Chondrocyte (in vitro differentiated cells): ENCODE measurements at regions not wholly inside any gene's neighbourhood (a gene's known extent, or its start where the extent isn't known, plus 50 kb on each side); places are given as distances from the start of the nearest gene placed in this dataset.

Experiments used
- DNase-seq: peaks from one replicate; pipeline ENCODE4 v3.0.0; 2021; ENCODE audit warnings: mixed read lengths, low spot score
- H3K27ac Mint-ChIP-seq: one replicate; pipeline ENCODE4 v1.8.0; 2021; ENCODE audit warnings: mild to moderate bottlenecking, moderate library complexity, mixed read lengths; ENCODE audit not compliant: unreplicated experiment
- H3K27me3 Mint-ChIP-seq: 2 replicates; pipeline ENCODE4 v1.8.0; 2021; ENCODE audit warnings: low read depth, mixed read lengths
- H3K36me3 Mint-ChIP-seq: 2 replicates; pipeline ENCODE4 v1.8.0; 2021; ENCODE audit warnings: low read depth, mixed read lengths
- H3K4me1 Mint-ChIP-seq: 2 replicates; pipeline ENCODE4 v1.8.0; 2021; ENCODE audit warnings: low read depth, mild to moderate bottlenecking, mixed read lengths
- H3K4me3 Mint-ChIP-seq: one replicate; pipeline ENCODE4 v1.8.0; 2021; ENCODE audit warnings: mild to moderate bottlenecking, moderate library complexity, mixed read lengths; ENCODE audit not compliant: unreplicated experiment
- H3K9me3 Mint-ChIP-seq: 2 replicates; pipeline ENCODE4 v1.8.0; 2021; ENCODE audit warnings: low read depth, mixed read lengths
- CTCF ChIP-seq: fragments of 200-600 bp; sonication (generic); IDR thresholded peaks from 2 replicates; pipeline ENCODE4 v1.5.0; 2021; ENCODE audit warnings: antibody characterized with exemption, mild to moderate bottlenecking, moderate library complexity

GRCh38 chr2:19426144-19426543, 67.7 kb upstream of the OSR1 start:
- Mint-ChIP-seq H3K9me3 (no peaks in the 10 kb centered on the region), H3K36me3 (no peaks in the 10 kb centered on the region), H3K4me3 (no peak overlapping the region), H3K27me3 (peaks cover 2% of the 10 kb centered on the region), H3K27ac (no peak overlapping the region), H3K4me1 (peaks cover 12% of the 10 kb centered on the region)
- no peak for TF ChIP-seq CTCF
- DNase-seq = no peak

- H3K4me3 Mint-ChIP-seq = no peak overlapping the region
- H3K36me3 Mint-ChIP-seq = no peaks in the 10 kb centered on the region
- H3K27me3 Mint-ChIP-seq = peaks cover 2% of the 10 kb centered on the region
- H3K27ac Mint-ChIP-seq = peak overlapping the region; percentile 22
- peaks cover 12% of the 10 kb centered on the region for H3K4me1 Mint-ChIP-seq
- H3K9me3 Mint-ChIP-seq = no peaks in the 10 kb centered on the region
- DNase-seq = no peak
- TF ChIP-seq CTCF = no peak
Measured at GRCh38 chr2:19425419-19425818, 67.0 kb upstream of the OSR1 start.

GRCh38 chr2:19419211-19419880, 60.9 kb upstream of the OSR1 start:
- Mint-ChIP-seq H3K4me1 (no peaks in the 10 kb centered on the region), H3K27ac (no peak overlapping the region), H3K4me3 (no peak overlapping the region), H3K27me3 (peaks cover 4% of the 10 kb centered on the region), H3K36me3 (no peaks in the 10 kb centered on the region), H3K9me3 (no peaks in the 10 kb centered on the region)
- DNase-seq = no peak
- TF ChIP-seq CTCF = no peak

- no peak for TF ChIP-seq CTCF
- DNase-seq = no peak
- Mint-ChIP-seq H3K9me3 (peaks cover 2% of the 10 kb centered on the region), H3K4me3 (no peak overlapping the region), H3K36me3 (no peaks in the 10 kb centered on the region), H3K27ac (no peak overlapping the region), H3K27me3 (peaks cover 4% of the 10 kb centered on the region), H3K4me1 (no peaks in the 10 kb centered on the region)
Measured at GRCh38 chr2:19416784-19417684, 58.6 kb upstream of the OSR1 start.

- H3K9me3 Mint-ChIP-seq = peaks cover 5% of the 10 kb centered on the region
- H3K36me3 Mint-ChIP-seq = no peaks in the 10 kb centered on the region
- no peak overlapping the region for H3K4me3 Mint-ChIP-seq
- no peaks in the 10 kb centered on the region for H3K4me1 Mint-ChIP-seq
- peaks cover 2% of the 10 kb centered on the region for H3K27me3 Mint-ChIP-seq
- DNase-seq = no peak
- no peak for TF ChIP-seq CTCF
- no peak overlapping the region for H3K27ac Mint-ChIP-seq
Measured at GRCh38 chr2:19416083-19416482, 57.7 kb upstream of the OSR1 start.
